SK-N-SH treated with all-trans-retinoic acid at 6 μM for 48 hours (cell line): ENCODE measurements at regions not wholly inside any gene's neighbourhood (a gene's known extent, or its start where the extent isn't known, plus 50 kb on each side); places are given as distances from the start of the nearest gene placed in this dataset.

Experiments
- ESRRG ChIP-seq: fragments of 250-450 bp; sonication (Bioruptor Pico); IDR thresholded peaks from 2 replicates; pipeline ENCODE4 v1.6.1; 2021; ENCODE audit warnings: mild to moderate bottlenecking
- ISL1 ChIP-seq: fragments of 250-450 bp; sonication (Bioruptor Pico); IDR thresholded peaks from 2 replicates; pipeline ENCODE4 v2.1.2; 2022; ENCODE audit warnings: mild to moderate bottlenecking, moderate library complexity
- ZNF70 ChIP-seq: fragments of 450-650 bp; formaldehyde crosslinking; IDR thresholded peaks from 2 replicates; pipeline ENCODE4 v1.5.0; 2020; ENCODE audit warnings: mild to moderate bottlenecking, moderate library complexity
- ZNF8 ChIP-seq: fragments of 450-650 bp; formaldehyde crosslinking; IDR thresholded peaks from 2 replicates; pipeline ENCODE4 v1.5.0; 2020; ENCODE audit warnings: mild to moderate bottlenecking, moderate library complexity
- TF ChIP-seq, protein P1 (sequence below): fragments of 250-450 bp; sonication (Bioruptor Pico); IDR thresholded peaks from 2 replicates; pipeline ENCODE4 v1.5.1; 2020; ENCODE audit warnings: low read depth, mild to moderate bottlenecking, moderate library complexity
- TF ChIP-seq, protein P2 (sequence below): fragments of 250-450 bp; sonication (Bioruptor Pico); IDR thresholded peaks from 2 replicates; pipeline ENCODE4 v1.8.0; 2020; ENCODE audit warnings: mild to moderate bottlenecking, moderate library complexity, borderline replicate concordance

DNA sequence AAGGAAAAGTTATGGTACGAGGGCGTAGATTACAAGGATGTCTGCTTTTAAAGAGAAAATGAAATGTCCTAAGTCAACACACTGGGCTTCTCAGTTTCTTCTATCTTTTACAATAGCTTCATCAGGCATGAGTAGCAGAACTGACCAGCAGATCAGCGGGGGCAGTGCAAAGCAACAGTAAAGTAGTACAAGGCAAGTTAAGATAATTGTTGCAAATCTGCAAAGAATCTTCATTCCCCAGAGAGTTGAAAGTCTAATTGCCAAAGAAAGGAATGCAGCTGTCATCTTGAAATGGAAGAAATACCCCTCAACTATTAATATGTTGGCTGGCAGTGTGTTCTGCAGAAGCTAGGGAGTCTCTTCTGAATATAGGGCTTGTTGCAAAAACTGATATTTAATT is 60.2 kb upstream of the SLC39A10 start:
- TF ChIP-seq ZNF8 (CRISPR knock-in tag) (no peak), ESRRG (CRISPR knock-in tag) (no peak), ZNF70 (CRISPR knock-in tag) (no peak), ISL1 (CRISPR knock-in tag) (peak; percentile 79)
- TF ChIP-seq, protein P1, sequence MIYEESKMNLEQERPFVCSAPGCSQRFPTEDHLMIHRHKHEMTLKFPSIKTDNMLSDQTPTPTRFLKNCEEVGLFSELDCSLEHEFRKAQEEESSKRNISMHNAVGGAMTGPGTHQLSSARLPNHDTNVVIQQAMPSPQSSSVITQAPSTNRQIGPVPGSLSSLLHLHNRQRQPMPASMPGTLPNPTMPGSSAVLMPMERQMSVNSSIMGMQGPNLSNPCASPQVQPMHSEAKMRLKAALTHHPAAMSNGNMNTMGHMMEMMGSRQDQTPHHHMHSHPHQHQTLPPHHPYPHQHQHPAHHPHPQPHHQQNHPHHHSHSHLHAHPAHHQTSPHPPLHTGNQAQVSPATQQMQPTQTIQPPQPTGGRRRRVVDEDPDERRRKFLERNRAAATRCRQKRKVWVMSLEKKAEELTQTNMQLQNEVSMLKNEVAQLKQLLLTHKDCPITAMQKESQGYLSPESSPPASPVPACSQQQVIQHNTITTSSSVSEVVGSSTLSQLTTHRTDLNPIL (CRISPR knock-in tag): no peak
- TF ChIP-seq, protein P2, sequence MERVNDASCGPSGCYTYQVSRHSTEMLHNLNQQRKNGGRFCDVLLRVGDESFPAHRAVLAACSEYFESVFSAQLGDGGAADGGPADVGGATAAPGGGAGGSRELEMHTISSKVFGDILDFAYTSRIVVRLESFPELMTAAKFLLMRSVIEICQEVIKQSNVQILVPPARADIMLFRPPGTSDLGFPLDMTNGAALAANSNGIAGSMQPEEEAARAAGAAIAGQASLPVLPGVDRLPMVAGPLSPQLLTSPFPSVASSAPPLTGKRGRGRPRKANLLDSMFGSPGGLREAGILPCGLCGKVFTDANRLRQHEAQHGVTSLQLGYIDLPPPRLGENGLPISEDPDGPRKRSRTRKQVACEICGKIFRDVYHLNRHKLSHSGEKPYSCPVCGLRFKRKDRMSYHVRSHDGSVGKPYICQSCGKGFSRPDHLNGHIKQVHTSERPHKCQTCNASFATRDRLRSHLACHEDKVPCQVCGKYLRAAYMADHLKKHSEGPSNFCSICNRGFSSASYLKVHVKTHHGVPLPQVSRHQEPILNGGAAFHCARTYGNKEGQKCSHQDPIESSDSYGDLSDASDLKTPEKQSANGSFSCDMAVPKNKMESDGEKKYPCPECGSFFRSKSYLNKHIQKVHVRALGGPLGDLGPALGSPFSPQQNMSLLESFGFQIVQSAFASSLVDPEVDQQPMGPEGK (CRISPR knock-in tag): no peak
